ENCODE measurements at regions not wholly inside any gene's neighbourhood (a gene's known extent, or its start where the extent isn't known, plus 50 kb on each side); places are given as distances from the start of the nearest gene placed in this dataset.
"Not testable (repeated sequence)": the region's sequence is repeated elsewhere in the genome, so short reads cannot be mapped to it uniquely, and the experiment has no call there.

- DNase-seq; H3K27ac ChIP-seq (ENCODE audit: low read depth, low read length); H3K4me1 ChIP-seq (ENCODE audit: control insufficient read depth in 2 of 2, insufficient read depth in 2 of 2, low read length in 2 of 2); H3K9me3 ChIP-seq (ENCODE audit: control insufficient read depth in 2 of 3, low read length in 3 of 3); POLR2A ChIA-PET; H3K27ac Mint-ChIP-seq; intact Hi-C loops (cut with micrococcal nuclease); H3K4me3 Mint-ChIP-seq; H3K4me3 ChIP-seq (ENCODE audit: low read length); H3K27me3 ChIP-seq (ENCODE audit: control insufficient read depth in 2 of 2, insufficient read depth in 2 of 2, low read length in 2 of 2); H3K36me3 ChIP-seq (ENCODE audit: control insufficient read depth in 2 of 3, insufficient read depth in 3 of 3, low read length in 3 of 3); H3K27me3 Mint-ChIP-seq; H3K9me3 Mint-ChIP-seq; H3K4me1 Mint-ChIP-seq; CTCF ChIA-PET; ATAC-seq: not testable (repeated sequence)
- H3K36me3 Mint-ChIP-seq = peaks cover 0 to 15% (median 0%) of the 10 kb centered on the region in 5 donors
These were observed 62.8 kb downstream of the ARHGAP11B start for GRCh38 chr15:30688684-30689083.

- H3K9me3 Mint-ChIP-seq; intact Hi-C loops (cut with micrococcal nuclease); ATAC-seq; POLR2A ChIA-PET; H3K27ac ChIP-seq (ENCODE audit: low read depth, low read length); H3K27me3 ChIP-seq (ENCODE audit: control insufficient read depth in 2 of 2, insufficient read depth in 2 of 2, low read length in 2 of 2); H3K36me3 ChIP-seq (ENCODE audit: control insufficient read depth in 2 of 3, insufficient read depth in 3 of 3, low read length in 3 of 3); H3K4me3 Mint-ChIP-seq; CTCF ChIA-PET; H3K4me3 ChIP-seq (ENCODE audit: low read length); H3K27me3 Mint-ChIP-seq; DNase-seq; H3K9me3 ChIP-seq (ENCODE audit: control insufficient read depth in 2 of 3, low read length in 3 of 3); H3K4me1 Mint-ChIP-seq; H3K4me1 ChIP-seq (ENCODE audit: control insufficient read depth in 2 of 2, insufficient read depth in 2 of 2, low read length in 2 of 2); H3K27ac Mint-ChIP-seq: not testable (repeated sequence)
- peaks cover 0 to 15% (median 0%) of the 10 kb centered on the region in 5 donors for H3K36me3 Mint-ChIP-seq
These were observed 64.2 kb downstream of the ARHGAP11B start for GRCh38 chr15:30690153-30690552.

- POLR2A ChIA-PET; H3K27ac Mint-ChIP-seq; H3K4me3 ChIP-seq (ENCODE audit: low read length); ATAC-seq; H3K36me3 ChIP-seq (ENCODE audit: control insufficient read depth in 2 of 3, insufficient read depth in 3 of 3, low read length in 3 of 3); H3K4me1 ChIP-seq (ENCODE audit: control insufficient read depth in 2 of 2, insufficient read depth in 2 of 2, low read length in 2 of 2); DNase-seq; H3K4me3 Mint-ChIP-seq; H3K36me3 Mint-ChIP-seq; H3K9me3 Mint-ChIP-seq; CTCF ChIA-PET; H3K27ac ChIP-seq (ENCODE audit: low read depth, low read length); intact Hi-C loops (cut with micrococcal nuclease); H3K4me1 Mint-ChIP-seq; H3K9me3 ChIP-seq (ENCODE audit: control insufficient read depth in 2 of 3, low read length in 3 of 3); H3K27me3 Mint-ChIP-seq; H3K27me3 ChIP-seq (ENCODE audit: control insufficient read depth in 2 of 2, insufficient read depth in 2 of 2, low read length in 2 of 2): not testable (repeated sequence)
These were observed 69.9 kb downstream of the ARHGAP11B start for GRCh38 chr15:30695811-30696210.

GRCh38 chr15:30696439-30697314 lies 70.7 kb downstream of the ARHGAP11B start:
- ATAC-seq = peak; percentile 62
- H3K36me3 ChIP-seq (ENCODE audit: control insufficient read depth in 2 of 3, insufficient read depth in 3 of 3, low read length in 3 of 3); CTCF ChIA-PET; H3K36me3 Mint-ChIP-seq; H3K27me3 ChIP-seq (ENCODE audit: control insufficient read depth in 2 of 2, insufficient read depth in 2 of 2, low read length in 2 of 2); H3K4me1 Mint-ChIP-seq; H3K4me3 ChIP-seq (ENCODE audit: low read length); H3K27me3 Mint-ChIP-seq; DNase-seq; H3K9me3 Mint-ChIP-seq; H3K27ac ChIP-seq (ENCODE audit: low read depth, low read length); intact Hi-C loops (cut with micrococcal nuclease); POLR2A ChIA-PET; H3K9me3 ChIP-seq (ENCODE audit: control insufficient read depth in 2 of 3, low read length in 3 of 3); H3K4me1 ChIP-seq (ENCODE audit: control insufficient read depth in 2 of 2, insufficient read depth in 2 of 2, low read length in 2 of 2): not testable (repeated sequence)
- peak overlapping the region in 1 of 9 donors; percentile 90 for H3K27ac Mint-ChIP-seq
- H3K4me3 Mint-ChIP-seq = peak overlapping the region in 1 of 10 donors; percentile 69

GRCh38 chr15:30697315-30697685 lies 71.4 kb downstream of the ARHGAP11B start:
- H3K36me3 Mint-ChIP-seq; H3K27me3 ChIP-seq (ENCODE audit: control insufficient read depth in 2 of 2, insufficient read depth in 2 of 2, low read length in 2 of 2); H3K4me1 Mint-ChIP-seq; intact Hi-C loops (cut with micrococcal nuclease); H3K4me3 Mint-ChIP-seq; H3K27ac Mint-ChIP-seq; H3K36me3 ChIP-seq (ENCODE audit: control insufficient read depth in 2 of 3, insufficient read depth in 3 of 3, low read length in 3 of 3); H3K4me1 ChIP-seq (ENCODE audit: control insufficient read depth in 2 of 2, insufficient read depth in 2 of 2, low read length in 2 of 2); H3K9me3 Mint-ChIP-seq; H3K9me3 ChIP-seq (ENCODE audit: control insufficient read depth in 2 of 3, low read length in 3 of 3); POLR2A ChIA-PET; H3K27me3 Mint-ChIP-seq; CTCF ChIA-PET; H3K4me3 ChIP-seq (ENCODE audit: low read length); H3K27ac ChIP-seq (ENCODE audit: low read depth, low read length): not testable (repeated sequence)
- ATAC-seq (peak; percentile 82), DNase-seq (peak in 6 of 9 donors; percentile 10 to 39 (median 27))

GRCh38 chr15:30700006-30700597 lies 74.2 kb downstream of the ARHGAP11B start:
- H3K9me3 ChIP-seq (ENCODE audit: control insufficient read depth in 2 of 3, low read length in 3 of 3); H3K9me3 Mint-ChIP-seq; POLR2A ChIA-PET; CTCF ChIA-PET; H3K36me3 ChIP-seq (ENCODE audit: control insufficient read depth in 2 of 3, insufficient read depth in 3 of 3, low read length in 3 of 3); H3K36me3 Mint-ChIP-seq; H3K27me3 Mint-ChIP-seq; H3K4me1 ChIP-seq (ENCODE audit: control insufficient read depth in 2 of 2, insufficient read depth in 2 of 2, low read length in 2 of 2); H3K27me3 ChIP-seq (ENCODE audit: control insufficient read depth in 2 of 2, insufficient read depth in 2 of 2, low read length in 2 of 2); H3K4me3 ChIP-seq (ENCODE audit: low read length); intact Hi-C loops (cut with micrococcal nuclease); DNase-seq; ATAC-seq; H3K27ac Mint-ChIP-seq; H3K27ac ChIP-seq (ENCODE audit: low read depth, low read length); H3K4me3 Mint-ChIP-seq; H3K4me1 Mint-ChIP-seq: not testable (repeated sequence)

GRCh38 chr15:30707976-30708685 lies 82.2 kb downstream of the ARHGAP11B start:
- H3K36me3 Mint-ChIP-seq; H3K4me1 ChIP-seq (ENCODE audit: control insufficient read depth in 2 of 2, insufficient read depth in 2 of 2, low read length in 2 of 2); POLR2A ChIA-PET; H3K27ac ChIP-seq (ENCODE audit: low read depth, low read length); H3K27ac Mint-ChIP-seq; H3K9me3 Mint-ChIP-seq; H3K4me3 Mint-ChIP-seq; ATAC-seq; intact Hi-C loops (cut with micrococcal nuclease); H3K9me3 ChIP-seq (ENCODE audit: control insufficient read depth in 2 of 3, low read length in 3 of 3); DNase-seq; H3K4me3 ChIP-seq (ENCODE audit: low read length); H3K27me3 ChIP-seq (ENCODE audit: control insufficient read depth in 2 of 2, insufficient read depth in 2 of 2, low read length in 2 of 2); H3K4me1 Mint-ChIP-seq; H3K36me3 ChIP-seq (ENCODE audit: control insufficient read depth in 2 of 3, insufficient read depth in 3 of 3, low read length in 3 of 3); H3K27me3 Mint-ChIP-seq; CTCF ChIA-PET: not testable (repeated sequence)

Data from naive thymus-derived CD4-positive, alpha-beta T cell (primary cell).